ENCODE measurements at regions not wholly inside any gene's neighbourhood (a gene's known extent, or its start where the extent isn't known, plus 50 kb on each side); places are given as distances from the start of the nearest gene placed in this dataset.
A peak's percentile ranks its signal among the peaks of the same experiment; 100 is the strongest.

DNA sequence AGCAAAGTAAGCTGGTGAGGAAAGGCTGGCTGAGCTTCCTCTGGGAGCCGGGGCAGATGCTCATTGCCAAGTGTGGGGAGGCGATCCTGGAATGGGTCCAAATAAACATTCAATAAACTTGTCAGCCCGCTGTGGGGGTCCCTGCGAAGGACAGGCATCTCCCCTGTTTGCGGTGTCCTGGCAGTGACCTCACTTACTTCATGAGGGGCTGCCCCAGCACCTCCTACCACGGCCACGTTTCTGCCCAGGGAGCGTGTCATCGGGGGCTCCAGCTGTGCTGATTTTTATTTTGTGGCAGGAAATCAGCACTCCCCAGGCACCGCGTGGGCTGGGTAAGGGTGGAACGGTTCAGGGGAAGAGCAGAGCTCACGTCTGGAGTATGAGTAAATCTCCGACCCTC, 493.9 kb upstream of the B3GAT1 start:
- DNase-seq = peak; percentile 64

DNA sequence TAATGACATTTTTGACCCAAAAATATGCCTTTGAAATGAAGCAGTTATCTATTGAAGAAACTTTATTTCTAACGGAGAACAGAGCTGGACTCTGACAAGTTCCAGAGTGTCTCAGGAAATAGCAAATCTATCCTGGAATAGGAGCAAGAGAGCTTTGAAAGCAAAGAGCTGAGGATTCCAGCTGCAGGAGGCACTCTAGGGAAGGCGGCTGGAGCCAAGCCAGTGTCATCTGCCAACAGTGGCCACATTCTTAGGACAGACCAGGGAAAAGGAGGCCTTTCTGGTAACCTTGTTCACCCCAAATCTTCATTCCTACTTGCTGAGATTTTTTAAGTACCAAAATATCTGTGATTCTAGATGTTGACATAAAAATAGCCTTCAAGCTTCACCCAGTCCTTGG, 493.5 kb upstream of the B3GAT1 start:
- DNase-seq = peak; percentile 48

DNA sequence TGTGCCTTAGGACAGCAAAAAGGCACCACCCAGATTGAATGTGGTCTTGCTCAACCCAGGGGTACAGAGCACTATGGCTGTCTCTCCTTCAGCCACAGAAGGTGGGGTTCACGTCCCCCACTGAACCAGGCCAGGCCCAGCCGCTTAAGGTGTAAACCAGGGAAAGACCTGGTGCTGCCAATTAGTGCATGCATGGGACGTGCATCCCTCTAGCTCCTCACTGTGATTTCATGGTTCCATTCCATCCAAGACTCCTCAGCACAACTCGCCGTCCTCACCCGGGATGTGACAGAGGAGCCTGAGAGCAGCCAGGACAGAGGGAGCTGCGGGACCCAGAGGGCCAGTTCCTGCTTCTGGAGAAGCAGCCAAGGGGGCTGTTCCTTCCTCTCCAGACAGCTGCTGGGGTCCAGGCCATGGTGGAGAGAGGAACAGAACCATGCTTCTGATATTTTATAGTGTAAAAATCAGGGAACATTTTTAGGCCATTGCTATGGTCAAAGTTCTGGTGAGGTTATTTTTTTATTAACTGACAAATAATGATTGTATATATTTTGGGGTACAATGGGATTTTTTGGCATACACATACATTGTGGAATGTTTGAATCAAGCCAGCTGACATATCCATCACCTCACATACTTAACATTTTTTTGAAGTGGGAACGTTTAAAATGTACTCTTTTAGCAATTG, 492.2 kb upstream of the B3GAT1 start:
- DNase-seq = no peak

DNA sequence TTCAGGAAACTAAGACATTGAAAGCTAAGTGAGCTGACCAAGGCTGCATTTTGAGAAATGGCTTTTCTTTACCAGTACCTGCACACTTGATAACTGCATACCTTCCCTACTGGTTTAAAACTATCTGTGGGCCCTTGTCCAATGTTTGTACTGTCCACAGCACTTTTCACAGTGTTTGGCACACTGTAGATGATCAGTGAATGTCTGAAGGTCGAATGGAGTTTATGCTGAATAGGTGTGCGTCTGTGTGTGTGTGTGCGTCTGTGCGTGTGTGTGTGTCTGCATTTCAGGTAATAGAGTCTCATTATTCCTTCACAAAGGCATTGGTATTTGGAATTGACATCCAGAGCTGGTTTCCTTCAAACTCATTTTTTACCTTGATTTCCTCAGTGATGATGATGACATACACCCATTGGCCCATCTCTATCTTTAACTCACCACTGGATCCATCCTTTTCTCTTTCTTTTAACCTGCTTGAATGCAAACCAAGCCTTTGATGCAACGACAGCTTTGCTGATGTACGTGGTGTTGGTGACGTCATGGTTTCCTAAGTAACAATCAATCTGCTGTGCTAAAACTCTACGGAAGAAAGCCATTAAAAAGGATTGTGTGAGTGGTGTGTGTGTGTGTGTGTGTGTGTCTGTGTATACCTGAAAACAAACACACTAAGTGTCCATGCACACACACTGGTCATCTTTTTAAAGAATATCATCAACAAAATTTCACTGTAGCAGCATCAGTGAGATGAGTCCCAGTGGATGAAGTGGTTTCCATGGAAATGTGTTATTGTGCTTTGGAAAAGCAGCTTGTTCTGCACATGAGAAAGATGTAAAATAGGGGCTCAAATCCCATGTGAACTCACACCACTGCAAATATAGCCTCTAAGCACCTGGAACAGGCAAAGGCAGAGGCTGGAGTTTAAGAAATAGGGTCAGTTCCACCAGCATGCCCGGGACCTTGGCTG, 490.2 kb upstream of the B3GAT1 start:
- no peak for DNase-seq

DNA sequence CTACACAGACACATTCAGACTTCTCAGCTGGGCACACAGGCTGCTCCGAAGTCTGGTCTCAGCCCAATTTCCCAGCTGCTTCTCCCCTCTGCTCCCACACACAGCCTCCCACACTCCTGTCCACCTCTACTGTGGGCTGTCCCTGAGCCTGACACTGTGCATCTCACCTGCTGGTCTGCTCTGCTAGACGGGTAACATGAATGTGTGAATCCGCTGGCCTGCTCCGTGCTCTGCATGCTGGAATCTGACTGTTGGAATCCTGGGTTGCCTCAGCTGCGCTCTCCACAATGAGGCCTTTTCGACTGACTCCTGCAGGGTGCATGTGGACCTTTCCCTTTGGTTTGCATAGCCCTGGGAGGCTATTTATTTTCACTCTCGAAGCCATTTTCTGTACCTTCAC, 489.5 kb upstream of the B3GAT1 start:
- DNase-seq = no peak

DNA sequence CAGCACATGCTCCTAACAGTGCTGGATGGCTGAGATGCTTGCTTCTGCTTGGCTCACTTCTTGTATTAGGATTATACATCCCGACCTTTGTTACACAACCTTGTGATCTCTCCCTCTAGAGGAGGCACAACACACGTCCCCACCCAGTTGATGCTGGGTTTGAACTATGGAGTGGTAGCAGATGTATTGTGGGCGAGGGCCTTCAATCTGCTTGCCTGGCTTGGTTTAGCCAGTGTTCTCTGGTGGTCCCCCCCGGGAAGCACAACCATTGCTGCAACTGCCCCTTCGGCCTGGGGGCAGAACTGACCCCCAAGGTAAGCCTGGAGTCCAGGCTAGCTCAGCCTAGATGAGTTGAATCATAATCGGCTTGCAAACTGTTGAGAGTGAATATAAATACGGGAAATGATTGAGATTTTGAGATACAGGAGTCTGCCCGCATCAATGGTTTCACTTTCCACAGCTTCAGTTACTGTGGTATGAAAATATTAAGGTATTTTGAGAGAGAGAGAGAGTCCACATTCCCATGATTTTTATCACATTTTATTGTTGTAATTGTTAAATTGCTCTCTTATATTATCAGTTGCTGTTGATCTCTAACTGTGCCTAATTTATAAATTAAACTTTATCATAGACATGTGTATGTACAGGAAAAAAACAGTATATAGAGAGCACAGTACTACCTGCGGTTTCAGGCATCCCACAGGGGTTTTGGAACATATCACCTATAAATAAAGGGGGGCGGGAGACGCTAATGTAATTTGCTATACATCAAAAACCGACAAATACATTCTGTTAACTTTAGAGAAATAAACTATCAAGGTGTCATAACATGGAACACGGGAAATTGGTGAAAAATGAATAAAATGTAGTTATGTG, 482.0 kb upstream of the B3GAT1 start:
- no peak for DNase-seq

DNA sequence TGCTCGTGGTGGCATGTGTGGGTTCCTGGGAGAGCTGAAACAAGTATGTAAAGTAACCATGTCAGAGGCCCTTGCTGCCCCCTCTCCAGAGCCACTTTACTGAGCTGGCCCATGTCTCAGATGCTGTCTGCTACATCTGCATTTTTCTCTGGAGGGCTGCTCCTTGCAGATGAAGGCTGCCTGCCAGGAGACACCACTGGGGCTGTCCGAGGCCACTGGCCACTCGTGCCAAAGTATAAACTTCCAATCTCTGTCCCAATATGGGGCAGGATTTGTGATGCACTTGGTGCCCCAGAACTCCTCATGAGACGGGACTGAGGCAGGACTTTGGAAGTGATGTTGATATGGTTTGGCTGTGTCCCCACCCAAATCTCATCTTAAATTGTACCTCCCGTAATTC, 478.4 kb upstream of the B3GAT1 start:
- no peak for DNase-seq

DNA sequence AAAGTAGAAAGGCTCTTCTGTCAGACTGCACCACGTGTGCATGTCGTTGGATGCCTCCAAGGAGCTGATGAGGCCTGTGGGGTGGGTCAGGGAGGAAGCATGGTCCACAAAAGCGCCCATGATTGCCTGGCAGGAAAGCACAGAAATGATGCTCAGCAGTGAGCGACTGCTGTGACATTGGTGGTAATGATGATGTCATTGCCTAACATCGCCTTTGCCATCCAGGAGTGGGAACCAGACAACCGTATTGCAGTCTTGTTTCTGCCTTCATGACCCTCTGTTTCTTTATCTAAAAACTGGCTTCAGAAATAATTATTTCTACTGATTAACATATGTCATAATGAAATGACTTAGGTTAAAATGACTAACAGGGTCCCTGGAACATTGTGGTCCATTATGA, 477.8 kb upstream of the B3GAT1 start:
- no peak for DNase-seq

DNA sequence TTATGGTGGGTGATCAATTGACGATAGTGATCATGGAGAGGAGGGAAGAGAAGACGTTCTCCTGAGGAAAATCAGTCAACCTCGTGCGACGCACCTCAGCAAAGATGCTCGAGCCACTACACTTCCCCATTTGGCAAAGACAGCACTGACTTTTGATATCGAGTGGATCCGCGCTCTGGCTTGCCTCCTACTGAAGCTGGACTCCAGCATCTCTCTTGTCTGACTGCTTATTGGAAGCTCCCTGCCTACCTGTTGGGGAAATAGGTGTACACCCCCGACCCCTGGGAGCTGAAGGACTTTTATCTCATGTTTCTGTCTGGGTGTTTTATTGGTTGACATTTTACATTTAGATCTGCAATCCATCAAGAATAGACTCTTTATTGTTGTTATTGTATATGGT, 476.8 kb upstream of the B3GAT1 start:
- no peak for DNase-seq

DNA sequence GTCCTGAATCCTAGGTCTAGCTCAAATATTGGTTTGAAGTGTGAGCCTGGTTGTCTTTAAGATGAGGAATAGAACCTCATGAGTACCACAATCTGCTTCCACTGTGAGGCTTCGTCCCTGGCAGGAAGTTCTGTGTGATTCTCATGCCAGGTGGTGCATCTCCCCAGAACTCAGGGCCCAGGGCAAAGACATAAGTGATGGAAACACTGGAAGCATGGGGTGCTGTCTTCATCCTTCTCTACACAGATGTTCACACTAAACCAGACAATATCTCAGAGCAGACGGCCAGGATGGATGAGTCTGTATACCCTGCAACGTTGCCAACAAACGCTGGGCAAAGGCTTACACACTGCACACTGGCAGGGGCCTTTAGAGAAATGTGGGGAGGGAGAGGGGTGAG, 475.9 kb upstream of the B3GAT1 start:
- DNase-seq = no peak

DNA sequence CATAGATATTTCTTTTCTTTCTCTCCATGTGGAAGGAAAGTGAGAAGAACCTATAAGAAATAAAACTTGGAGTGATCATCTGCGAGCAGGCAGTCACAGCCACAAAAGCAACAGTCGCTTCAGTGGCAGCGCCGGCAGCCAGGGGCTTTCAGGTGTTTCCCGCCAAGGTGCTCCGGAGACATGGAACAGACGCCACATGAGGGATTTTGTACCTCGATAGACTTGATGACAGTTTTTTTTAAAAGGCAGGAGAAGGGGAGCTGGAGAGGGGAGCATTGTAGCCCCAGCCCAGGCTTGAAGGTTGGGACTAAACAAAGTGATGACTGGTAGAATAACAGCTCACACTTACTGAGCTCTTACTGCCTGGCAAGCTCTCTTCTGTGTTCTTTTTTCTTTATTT, 471.4 kb upstream of the B3GAT1 start:
- no peak for DNase-seq

DNA sequence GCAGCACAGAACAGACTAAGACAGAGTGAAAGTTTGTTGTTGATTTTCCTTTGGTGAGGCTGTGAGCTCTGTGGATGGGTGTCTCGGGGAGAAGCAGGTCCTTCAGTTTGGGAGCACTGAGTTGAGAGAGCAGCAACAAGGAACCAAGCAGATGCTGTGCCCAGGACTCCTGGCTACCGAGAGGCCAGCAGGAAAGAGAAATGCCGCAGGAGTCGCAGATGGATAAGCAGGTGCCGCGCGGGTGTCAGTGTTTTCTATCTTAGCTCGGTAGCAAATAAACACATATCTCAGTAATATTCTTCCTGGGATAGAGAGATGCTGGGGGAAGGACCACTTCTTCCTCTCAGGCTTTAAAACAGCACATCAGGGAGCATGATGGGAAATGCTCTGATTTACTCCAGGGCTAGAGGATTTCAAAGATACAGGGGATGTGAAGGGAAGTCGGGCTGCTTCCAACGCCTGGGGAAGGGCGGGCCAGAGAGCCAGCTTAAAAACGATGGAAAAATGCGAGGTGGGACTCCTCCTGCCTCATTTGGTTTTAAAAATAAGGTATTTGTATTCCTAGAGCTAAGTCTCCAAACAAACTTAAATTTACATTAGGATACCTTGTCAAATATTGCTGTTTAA, 470.7 kb upstream of the B3GAT1 start:
- no peak for DNase-seq

DNA sequence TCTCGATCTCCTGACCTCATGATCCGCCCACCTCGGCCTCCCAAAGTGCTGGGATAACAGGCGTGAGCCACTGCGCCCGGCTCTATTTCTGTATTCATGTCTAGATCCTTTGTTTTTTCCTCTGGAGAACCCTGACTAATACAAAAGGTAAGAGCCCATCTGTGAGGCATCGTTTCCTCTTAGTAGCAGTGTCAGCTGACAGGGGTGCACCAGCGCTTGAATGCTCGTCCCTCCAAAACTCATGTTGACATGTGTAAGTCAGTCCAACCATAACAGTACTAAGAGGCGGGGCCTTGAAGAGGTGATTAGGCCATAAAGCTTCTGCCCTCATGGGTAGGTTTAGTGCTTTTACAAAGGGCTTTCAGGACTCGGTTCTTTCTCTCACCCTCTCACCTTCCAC, 470.1 kb upstream of the B3GAT1 start:
- peak; percentile 79 for DNase-seq

DNA sequence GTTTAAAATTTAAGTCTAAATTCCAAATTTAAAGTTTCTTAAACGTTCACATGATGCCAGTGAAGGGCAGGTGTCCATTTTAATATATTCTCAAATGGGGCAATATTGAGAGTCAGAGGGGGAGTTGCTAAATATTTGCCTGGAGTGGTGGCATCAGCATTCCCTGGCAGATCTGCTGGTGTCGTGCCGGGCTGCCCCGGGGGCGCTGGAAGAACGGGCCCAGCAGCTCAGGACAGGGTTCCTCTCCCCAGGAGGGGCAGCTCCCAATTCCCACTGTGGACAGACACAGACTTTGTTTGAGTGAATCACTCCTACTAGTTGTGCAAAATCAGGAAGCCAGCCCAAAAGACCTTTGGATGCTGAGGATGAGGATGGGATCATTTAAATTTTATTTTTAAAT, 468.7 kb upstream of the B3GAT1 start:
- no peak for DNase-seq

DNA sequence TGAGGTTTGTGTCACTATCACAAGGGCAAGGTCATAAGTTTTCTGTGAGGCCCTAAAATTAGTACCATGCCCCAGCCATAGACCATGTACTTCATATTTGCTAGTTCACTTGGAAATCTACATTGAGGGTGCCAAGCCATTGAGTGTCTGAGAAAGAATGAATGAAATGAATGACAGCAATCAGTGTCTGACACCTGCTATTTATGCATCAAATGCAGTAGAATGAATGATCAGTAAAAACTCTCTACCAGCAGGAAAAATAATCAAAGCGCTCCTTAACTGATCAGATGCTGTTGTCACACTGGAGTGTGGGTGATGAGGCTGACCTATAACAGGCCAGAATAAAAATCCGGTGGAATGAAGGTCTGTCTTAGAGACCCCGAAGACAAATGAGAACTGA, 467.9 kb upstream of the B3GAT1 start:
- no peak for DNase-seq

DNA sequence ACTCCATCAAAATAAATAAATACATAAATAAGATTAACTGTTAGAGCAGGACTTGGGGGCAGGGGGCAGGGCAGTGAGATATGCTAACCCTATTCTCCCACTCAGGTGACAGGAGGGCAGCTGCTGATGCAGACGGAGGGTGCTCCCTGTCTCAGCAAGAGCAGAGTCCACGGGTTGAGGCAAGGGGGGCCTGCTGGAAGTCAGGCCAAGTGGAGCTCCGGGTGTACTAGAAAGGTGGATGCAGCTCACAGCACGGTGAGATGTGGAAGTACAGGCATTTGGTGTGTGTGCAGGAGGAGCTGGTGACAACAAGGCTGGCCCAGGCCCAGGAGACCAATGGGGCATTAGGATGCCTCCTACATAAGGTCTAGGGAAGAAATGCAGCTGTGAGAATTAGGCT, 467.3 kb upstream of the B3GAT1 start:
- DNase-seq = no peak

DNA sequence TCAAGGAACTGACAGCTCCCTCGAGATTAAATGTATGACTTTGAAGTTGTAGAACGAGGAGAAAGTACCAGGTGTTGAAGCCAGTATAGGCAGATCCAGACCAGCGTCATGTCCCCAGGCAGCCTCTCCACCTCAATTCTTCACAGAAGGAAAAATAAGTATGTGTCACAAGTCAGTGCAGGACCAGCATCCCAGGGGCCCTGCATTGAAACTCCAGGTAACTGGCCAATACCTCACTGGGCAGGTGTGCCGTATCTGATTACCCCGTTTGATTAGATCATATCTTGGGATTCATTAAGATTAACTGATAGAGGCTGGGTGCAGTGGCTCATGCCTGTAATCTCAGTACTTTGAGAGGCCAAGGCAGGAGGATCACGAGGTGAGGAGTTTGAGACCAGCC, 466.7 kb upstream of the B3GAT1 start:
- DNase-seq = no peak

DNA sequence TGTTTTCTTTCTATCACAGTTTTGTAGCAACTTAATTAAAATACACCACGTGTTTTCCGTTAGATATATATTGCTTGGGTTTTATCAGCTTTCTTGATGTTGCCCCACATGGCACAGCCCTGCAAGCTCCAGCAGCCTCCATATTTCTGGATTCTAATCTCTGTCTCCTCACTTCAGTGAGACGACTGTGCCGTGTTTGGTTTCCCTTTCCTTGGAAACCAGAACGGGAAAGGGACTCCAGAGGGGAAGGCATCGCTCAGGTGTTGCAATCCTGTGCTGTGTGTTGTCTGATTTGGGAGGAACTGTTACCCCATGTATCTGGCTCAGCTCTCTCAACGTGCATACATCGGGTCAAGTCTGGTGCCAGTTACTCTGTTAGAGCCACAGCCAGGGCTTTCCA, 464.2 kb upstream of the B3GAT1 start:
- no peak for DNase-seq

DNA sequence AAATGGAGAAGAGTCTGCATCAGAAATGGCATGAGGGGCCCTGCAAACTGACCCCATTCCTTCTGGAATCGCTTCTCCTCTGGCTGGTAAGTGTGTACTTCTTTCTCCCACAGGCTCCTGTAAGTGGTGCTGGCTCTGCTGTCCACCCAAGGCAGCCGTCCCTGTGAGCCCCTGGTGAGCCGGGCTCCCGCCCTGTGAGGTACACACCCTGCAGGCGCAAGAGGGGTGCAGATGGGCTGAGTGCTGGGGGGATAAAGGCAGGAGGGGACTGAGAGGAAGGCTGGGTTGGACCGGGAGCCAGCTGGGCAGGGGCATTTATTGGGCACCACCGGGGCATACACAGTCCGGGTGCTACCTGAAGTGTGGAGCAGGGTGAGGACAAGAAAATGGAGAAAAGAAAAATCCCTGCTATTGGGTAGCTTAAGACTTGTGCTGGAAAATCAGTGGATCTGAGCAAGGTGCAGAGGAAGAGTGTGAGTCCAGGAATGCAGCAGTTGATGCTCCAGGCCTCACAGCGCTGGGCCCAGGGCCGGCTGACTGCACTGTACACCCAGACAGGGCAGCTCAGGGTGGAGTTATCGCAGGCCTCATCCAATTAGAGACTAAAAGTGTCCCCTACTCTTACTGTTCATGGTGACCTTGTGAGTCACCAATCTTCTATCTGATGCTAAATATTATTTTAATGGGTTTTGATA, 455.1 kb upstream of the B3GAT1 start:
- DNase-seq = no peak

DNA sequence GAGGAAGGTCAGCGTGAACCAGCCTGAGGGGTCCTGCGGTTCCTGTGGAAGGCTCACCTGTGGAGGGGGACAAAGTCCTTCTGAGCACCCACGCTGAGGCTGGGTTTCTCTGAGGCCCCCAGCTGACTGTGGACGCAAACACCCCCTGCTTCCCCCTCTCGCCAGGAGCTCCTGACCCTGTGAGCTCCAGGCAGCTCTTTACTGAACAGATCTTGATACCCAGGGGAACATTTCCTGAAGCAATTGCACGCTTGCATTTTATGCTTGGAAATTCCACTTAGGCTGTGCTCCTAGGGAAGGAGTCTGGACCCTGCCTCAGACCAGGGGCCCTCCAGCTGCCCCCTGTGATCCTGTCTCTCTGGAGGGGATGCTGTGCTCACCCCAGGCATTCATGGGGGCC, 454.2 kb upstream of the B3GAT1 start:
- DNase-seq = no peak

DNA sequence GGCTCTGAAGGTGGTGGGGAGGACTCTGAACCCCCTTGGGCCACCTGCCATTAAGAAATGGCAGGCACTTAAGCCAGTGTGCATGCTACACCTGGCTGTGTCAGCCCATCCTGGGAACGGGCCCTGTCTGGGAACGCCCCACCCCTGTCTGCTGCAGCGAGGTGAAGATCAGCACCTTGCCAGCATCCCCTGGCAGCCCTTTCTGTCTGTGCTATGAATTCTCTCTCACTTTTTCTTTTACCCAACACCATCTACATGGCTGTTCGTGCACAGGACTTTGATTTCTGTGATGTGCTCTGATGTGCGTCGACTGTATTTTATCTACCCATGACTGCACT, 452.9 kb upstream of the B3GAT1 start:
- DNase-seq = no peak

DNA sequence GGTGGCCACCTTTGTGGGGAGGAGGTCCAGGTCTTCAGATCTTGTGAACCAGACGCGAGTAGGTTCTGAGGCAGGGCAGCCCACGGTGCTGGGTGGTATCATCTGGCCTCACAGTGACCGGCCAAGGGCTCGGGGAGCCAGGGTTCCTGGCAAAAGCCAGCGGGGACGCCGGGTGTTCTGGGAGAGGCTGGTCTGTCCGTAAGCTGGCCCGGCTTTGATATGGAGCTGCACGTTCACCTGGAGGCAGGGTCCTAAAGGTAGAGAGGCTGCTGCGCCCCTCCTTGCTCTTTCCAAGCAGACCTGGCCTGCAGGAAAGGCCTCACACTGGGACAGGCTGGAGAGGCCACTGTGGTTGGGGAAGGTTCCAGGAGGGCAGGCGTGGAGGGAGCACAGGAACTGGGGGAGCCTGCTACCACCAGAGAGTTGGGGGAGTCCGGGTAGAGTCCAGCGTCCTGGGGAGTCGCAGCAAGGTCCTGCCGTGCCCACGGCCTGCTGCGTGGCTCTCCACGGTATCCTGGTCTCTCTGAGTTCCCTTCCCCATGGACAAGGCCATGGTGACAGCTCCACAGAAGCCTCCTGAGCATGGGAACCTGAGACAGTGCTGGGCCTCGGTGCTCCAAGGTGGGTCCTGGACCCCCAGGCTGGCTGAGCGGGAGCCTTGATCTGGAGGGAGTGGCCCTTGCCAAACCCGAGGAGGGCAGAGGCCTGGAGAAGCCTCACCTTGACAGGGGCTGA, 452.4 kb upstream of the B3GAT1 start:
- DNase-seq = no peak

All from NCI-H345 (cell line).